ENCODE measurements at regions not wholly inside any gene's neighbourhood (a gene's known extent, or its start where the extent isn't known, plus 50 kb on each side); places are given as distances from the start of the nearest gene placed in this dataset.

- dilution Hi-C loops (cut with MboI; ENCODE audit: extremely low pct_ligation_motif_present, low sequenced_read_pairs) = no loop called here
- H3K4me1 ChIP-seq (ENCODE audit: control insufficient read depth, extremely low read depth, insufficient read depth, low read length) = no peaks in the 10 kb centered on the region
- H3K9me3 ChIP-seq (replicated peaks; ENCODE audit: control insufficient read depth, insufficient read depth, low read length) = no peaks in the 10 kb centered on the region
- H3K9ac ChIP-seq (replicated peaks; ENCODE audit: extremely low read depth, insufficient read depth, low read length) = no peak overlapping the region
- H3K36me3 ChIP-seq (ENCODE audit: control insufficient read depth in 2 of 2, extremely low read depth in 1 of 2, insufficient read depth in 2 of 2, low read length in 2 of 2) = no peaks in the 10 kb centered on the region
- no peaks in the 10 kb centered on the region for H3K9me1 ChIP-seq (replicated peaks; ENCODE audit: control insufficient read depth, extremely low read depth, insufficient read depth, low read length)
- FAIRE-seq (peak; percentile 47), DNase-seq (ENCODE audit: low read depth, low spot score) (peak; percentile 56)
- peaks cover 0 to 9% of the 10 kb centered on the region in 2 experiments for H3K27me3 ChIP-seq (ENCODE audit: control insufficient read depth in 2 of 2, insufficient read depth in 2 of 2, low read length in 2 of 2)
- H3K4me2 ChIP-seq (ENCODE audit: insufficient read depth, low read length) = no peak overlapping the region
- no peaks in the 10 kb centered on the region for H3K79me2 ChIP-seq (ENCODE audit: control insufficient read depth, insufficient read depth, low read length)
- H4K20me1 ChIP-seq (replicated peaks; ENCODE audit: control insufficient read depth, extremely low read depth, insufficient read depth, low read length) = no peaks in the 10 kb centered on the region
- BruUV-seq (replicated peaks) = no TSS peak
- TF ChIP-seq JUN (IDR thresholded peaks at IDR 0.05; ENCODE audit: borderline replicate concordance, insufficient read depth, insufficient read length, low read depth) = no peak
- TF ChIP-seq, protein P1, sequence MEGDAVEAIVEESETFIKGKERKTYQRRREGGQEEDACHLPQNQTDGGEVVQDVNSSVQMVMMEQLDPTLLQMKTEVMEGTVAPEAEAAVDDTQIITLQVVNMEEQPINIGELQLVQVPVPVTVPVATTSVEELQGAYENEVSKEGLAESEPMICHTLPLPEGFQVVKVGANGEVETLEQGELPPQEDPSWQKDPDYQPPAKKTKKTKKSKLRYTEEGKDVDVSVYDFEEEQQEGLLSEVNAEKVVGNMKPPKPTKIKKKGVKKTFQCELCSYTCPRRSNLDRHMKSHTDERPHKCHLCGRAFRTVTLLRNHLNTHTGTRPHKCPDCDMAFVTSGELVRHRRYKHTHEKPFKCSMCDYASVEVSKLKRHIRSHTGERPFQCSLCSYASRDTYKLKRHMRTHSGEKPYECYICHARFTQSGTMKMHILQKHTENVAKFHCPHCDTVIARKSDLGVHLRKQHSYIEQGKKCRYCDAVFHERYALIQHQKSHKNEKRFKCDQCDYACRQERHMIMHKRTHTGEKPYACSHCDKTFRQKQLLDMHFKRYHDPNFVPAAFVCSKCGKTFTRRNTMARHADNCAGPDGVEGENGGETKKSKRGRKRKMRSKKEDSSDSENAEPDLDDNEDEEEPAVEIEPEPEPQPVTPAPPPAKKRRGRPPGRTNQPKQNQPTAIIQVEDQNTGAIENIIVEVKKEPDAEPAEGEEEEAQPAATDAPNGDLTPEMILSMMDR (IDR thresholded peaks at IDR 0.05; ENCODE audit: extremely low read depth in 1 of 2, insufficient read depth in 1 of 2, low read depth in 1 of 2, low read length in 2 of 2) = peak; percentile 45 to 59
- no peak for TF ChIP-seq POLR2A (IDR thresholded peaks at IDR 0.05; ENCODE audit: low read depth, low read length)
- TF ChIP-seq GATA2 (IDR thresholded peaks at IDR 0.05; ENCODE audit: insufficient read depth, insufficient read length, low read depth, low read length) = no peak
- TF ChIP-seq EZH2 (IDR thresholded peaks at IDR 0.05; ENCODE audit: borderline replicate concordance, low read depth, low read length, severe bottlenecking) = no peak
- POLR2A ChIA-PET = no interaction called here
- intact Hi-C loops (cut with micrococcal nuclease) = loop anchor here (1.0 to 2.0 kb wide), 5 partner anchors 262 to 382 kb away; no protein-coding TSS in a partner anchor
- no peak overlapping the region for H3K27ac ChIP-seq (ENCODE audit: insufficient read depth, low read depth, low read length)
- CTCF ChIA-PET = interaction anchor here (0.7 to 2.4 kb wide), 10 partner anchors 20 to 382 kb away, joined by 3 to 33 read pairs (median 4); no protein-coding TSS in a partner anchor
- no peak overlapping the region for H3K4me3 ChIP-seq (replicated peaks in 1 of 3; ENCODE audit: insufficient read depth in 1 of 3, low read depth in 1 of 3, low read length in 3 of 3)
- H2AFZ ChIP-seq (ENCODE audit: low read depth, low read length) = no peak overlapping the region
These were observed 50.8 kb upstream of the PLAAT1 start for GRCh38 chr3:193190146-193190786.
